ENCODE measurements at regions not wholly inside any gene's neighbourhood (a gene's known extent, or its start where the extent isn't known, plus 50 kb on each side); places are given as distances from the start of the nearest gene placed in this dataset.
"Not testable (repeated sequence)": the region's sequence is repeated elsewhere in the genome, so short reads cannot be mapped to it uniquely, and the experiment has no call there.

DNA sequence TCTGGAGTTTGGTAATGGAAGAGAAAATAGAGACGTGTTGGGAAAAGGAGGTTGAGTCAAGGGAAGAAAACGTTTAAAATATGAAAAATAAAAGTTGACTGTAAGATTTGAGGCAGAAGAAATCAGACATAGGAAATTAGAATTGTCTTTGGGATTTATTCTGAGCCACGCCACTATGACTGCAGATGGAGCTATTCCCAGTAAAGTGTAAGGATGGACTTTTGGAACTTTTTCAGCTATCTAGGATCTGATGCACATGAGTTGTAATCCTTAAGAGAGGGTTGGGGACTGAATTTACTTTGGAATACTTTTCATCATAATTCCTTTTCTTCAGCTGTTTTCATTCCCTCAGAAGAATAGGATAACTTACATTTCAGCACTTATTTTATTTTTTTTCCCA is 336.7 kb downstream of the FAM170A start:
- Histone ChIP-seq H3K4me1 (replicated peaks in 1 of 2) (no peaks in the 10 kb centered on the region), H3K36me3 (replicated peaks in 1 of 2) (no peaks in the 10 kb centered on the region), H3K9me3 (replicated peaks in 1 of 3) (no peaks in the 10 kb centered on the region), H3K27me3 (no peaks in the 10 kb centered on the region), H3K27ac (no peak overlapping the region), H3K4me3 (no peak overlapping the region)
- 31 to 51% (median 47%) methylated on average over 3 of the region's 3 CpGs for WGBS, 4 donors
- intact Hi-C loops (cut with DNase I), result no loop called here
- no peak for TF ChIP-seq POLR2A (IDR thresholded peaks at IDR 0.05)
- TF ChIP-seq, protein P1, sequence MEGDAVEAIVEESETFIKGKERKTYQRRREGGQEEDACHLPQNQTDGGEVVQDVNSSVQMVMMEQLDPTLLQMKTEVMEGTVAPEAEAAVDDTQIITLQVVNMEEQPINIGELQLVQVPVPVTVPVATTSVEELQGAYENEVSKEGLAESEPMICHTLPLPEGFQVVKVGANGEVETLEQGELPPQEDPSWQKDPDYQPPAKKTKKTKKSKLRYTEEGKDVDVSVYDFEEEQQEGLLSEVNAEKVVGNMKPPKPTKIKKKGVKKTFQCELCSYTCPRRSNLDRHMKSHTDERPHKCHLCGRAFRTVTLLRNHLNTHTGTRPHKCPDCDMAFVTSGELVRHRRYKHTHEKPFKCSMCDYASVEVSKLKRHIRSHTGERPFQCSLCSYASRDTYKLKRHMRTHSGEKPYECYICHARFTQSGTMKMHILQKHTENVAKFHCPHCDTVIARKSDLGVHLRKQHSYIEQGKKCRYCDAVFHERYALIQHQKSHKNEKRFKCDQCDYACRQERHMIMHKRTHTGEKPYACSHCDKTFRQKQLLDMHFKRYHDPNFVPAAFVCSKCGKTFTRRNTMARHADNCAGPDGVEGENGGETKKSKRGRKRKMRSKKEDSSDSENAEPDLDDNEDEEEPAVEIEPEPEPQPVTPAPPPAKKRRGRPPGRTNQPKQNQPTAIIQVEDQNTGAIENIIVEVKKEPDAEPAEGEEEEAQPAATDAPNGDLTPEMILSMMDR (IDR thresholded peaks at IDR 0.05), result peak in 1 of 6 experiments; percentile 13
- no peak for DNase-seq

DNA sequence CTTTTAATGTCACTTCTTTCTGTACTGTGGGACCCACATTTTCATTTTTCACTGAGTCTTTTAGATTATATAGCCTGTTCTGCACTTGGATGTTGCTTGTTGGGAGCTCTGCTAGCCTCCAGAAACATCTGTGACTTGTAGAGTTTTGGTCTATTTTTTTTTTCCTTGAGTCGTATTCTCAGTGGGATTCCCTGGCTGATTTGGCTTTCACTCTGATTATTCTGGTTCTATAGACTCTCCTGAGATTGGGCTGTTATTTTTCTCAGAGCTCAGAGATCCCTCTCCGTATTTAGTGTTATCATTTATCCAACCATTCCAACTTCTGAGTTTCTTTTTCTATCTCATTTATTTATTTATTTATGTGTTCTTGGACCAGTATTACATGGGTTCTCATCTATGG is 339.3 kb downstream of the FAM170A start:
- no peak overlapping the region for H3K4me3 ChIP-seq
- WGBS, 4 donors, result 72 to 85% (median 78%) methylated on average over 2 of the region's 2 CpGs
- H3K9me3 ChIP-seq (replicated peaks in 1 of 3), result no peaks in the 10 kb centered on the region
- no peaks in the 10 kb centered on the region for H3K27me3 ChIP-seq
- TF ChIP-seq POLR2A (IDR thresholded peaks at IDR 0.05), result no peak
- TF ChIP-seq, protein P1 (IDR thresholded peaks at IDR 0.05), result no peak
- intact Hi-C loops (cut with DNase I), result no loop called here
- no peak overlapping the region for H3K27ac ChIP-seq
- no peaks in the 10 kb centered on the region for H3K36me3 ChIP-seq (replicated peaks in 1 of 2)
- DNase-seq, result no peak
- H3K4me1 ChIP-seq (replicated peaks in 1 of 2), result no peaks in the 10 kb centered on the region

DNA sequence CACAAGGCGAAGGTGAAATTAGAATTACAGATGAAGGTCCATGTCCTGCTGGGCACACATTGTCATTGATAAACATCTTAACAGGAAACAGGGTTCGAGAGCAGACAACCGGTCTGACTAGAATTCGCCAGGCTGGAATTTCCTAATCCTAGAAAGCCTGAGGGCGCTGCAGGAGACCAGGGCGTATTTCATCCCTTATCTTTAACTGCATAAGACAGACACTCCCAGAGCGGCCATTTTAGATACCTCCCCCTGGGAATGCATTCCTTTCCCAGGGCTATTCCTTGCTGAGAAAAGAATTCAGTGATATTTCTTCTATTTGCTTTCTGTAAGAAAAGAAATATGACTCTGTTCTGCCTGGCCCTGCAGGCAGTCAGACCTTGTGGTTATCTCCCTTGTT is 357.7 kb downstream of the FAM170A start:
- 77 to 79% (median 78%) methylated on average over 7 of the region's 7 CpGs for WGBS, 4 donors

DNA sequence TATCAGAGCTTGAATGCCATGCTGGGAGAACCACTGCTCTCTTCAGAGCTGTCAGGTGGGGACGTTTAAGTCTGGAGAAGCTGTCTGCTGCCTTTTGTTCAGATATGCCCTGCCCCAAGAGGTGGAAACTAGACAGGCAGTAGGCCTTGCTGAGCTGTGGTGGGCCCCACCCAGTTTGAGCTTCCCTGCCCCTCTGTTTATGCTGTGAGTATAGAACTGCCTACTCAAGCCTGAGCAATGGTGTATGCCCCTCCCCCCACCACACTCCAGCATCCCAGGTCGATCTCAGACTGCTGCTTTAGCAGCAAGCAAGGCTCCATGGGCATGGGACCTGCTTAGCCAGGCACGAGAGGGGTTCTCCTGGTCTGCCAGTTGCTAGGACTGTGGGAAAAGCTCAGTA is 362.3 kb downstream of the FAM170A start:
- no peaks in the 10 kb centered on the region for H3K4me1 ChIP-seq (replicated peaks in 1 of 2)
- intact Hi-C loops (cut with DNase I), result no loop called here
- TF ChIP-seq POLR2A (IDR thresholded peaks at IDR 0.05), result no peak
- TF ChIP-seq, protein P1 (IDR thresholded peaks at IDR 0.05), result no peak
- no peaks in the 10 kb centered on the region for H3K9me3 ChIP-seq (replicated peaks in 1 of 3)
- H3K27me3 ChIP-seq, result no peaks in the 10 kb centered on the region
- H3K36me3 ChIP-seq (replicated peaks in 1 of 2), result no peaks in the 10 kb centered on the region
- H3K4me3 ChIP-seq, result no peak overlapping the region
- DNase-seq, result no peak
- WGBS, 4 donors, result 53 to 70% (median 67%) methylated on average over 2 to 3 of the region's 3 CpGs; no CpG with 5 or more reads in 1 of the 4 donors
- no peak overlapping the region for H3K27ac ChIP-seq

More for the DNA sequence above, 357.7 kb downstream of the FAM170A start:
- H3K4me1 ChIP-seq (replicated peaks in 1 of 2); H3K9me3 ChIP-seq (replicated peaks in 1 of 3); H3K36me3 ChIP-seq (replicated peaks in 1 of 2); H3K27me3 ChIP-seq; DNase-seq; intact Hi-C loops (cut with DNase I); H3K4me3 ChIP-seq; H3K27ac ChIP-seq: not testable (repeated sequence)

DNA sequence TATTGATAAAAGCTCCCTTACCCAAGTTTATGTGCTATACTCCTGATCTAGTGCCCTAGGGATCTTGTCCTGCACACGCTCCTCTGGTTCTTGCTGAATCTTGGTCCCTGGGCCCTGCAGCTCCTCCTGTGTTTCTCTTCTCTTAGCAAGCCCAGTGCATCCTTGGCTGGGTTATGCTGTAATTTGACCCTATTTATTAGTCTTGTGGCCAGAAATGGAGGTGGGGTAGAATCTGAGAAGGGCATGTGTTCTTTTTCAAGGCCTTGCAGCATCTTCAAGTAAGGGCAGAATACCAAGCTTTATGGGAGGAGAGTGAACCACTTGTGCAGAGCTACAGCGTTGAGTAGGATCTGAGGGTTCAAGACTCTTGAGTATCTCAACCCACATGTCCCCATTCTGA is 366.8 kb downstream of the FAM170A start:
- no peak overlapping the region for H3K27ac ChIP-seq
- WGBS, 4 donors, result 83 to 92% (median 89%) methylated on average over 2 of the region's 2 CpGs

More for the DNA sequence above, 366.8 kb downstream of the FAM170A start:
- H3K36me3 ChIP-seq (replicated peaks in 1 of 2), result no peaks in the 10 kb centered on the region
- DNase-seq, result no peak
- no peaks in the 10 kb centered on the region for H3K4me1 ChIP-seq (replicated peaks in 1 of 2)
- intact Hi-C loops (cut with DNase I), result no loop called here
- no peak for TF ChIP-seq POLR2A (IDR thresholded peaks at IDR 0.05)
- TF ChIP-seq, protein P1 (IDR thresholded peaks at IDR 0.05), result no peak
- H3K4me3 ChIP-seq, result no peak overlapping the region
- no peaks in the 10 kb centered on the region for H3K9me3 ChIP-seq (replicated peaks in 1 of 3)
- no peaks in the 10 kb centered on the region for H3K27me3 ChIP-seq
